ENCODE measurements at regions not wholly inside any gene's neighbourhood (a gene's known extent, or its start where the extent isn't known, plus 50 kb on each side); places are given as distances from the start of the nearest gene placed in this dataset.

DNA sequence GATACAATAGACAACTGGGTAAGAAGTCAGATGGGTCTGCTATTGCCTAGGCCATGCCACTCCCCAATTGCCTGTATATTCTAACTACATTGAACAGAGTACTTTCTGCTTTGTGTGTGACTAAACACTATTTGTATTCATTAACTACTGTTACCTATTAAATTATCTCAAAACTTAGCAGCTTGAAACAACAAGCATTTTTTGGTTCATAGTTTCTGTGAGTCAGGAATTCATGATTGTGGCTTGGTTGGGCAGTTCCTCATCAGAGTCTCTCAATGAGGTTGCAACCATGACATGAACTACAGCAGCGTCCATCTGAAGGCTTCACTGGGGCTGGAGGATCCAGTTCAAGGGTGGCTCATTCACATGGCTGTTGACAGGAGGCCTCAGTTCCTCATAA is 205.7 kb downstream of the EN1 start:
- TF ChIP-seq ZNF302 (CRISPR knock-in tag; IDR thresholded peaks at IDR 0.05), result no peak
- no peak for TF ChIP-seq POLR2A (IDR thresholded peaks at IDR 0.05; ENCODE audit: low read length)
- TF ChIP-seq, protein P1, sequence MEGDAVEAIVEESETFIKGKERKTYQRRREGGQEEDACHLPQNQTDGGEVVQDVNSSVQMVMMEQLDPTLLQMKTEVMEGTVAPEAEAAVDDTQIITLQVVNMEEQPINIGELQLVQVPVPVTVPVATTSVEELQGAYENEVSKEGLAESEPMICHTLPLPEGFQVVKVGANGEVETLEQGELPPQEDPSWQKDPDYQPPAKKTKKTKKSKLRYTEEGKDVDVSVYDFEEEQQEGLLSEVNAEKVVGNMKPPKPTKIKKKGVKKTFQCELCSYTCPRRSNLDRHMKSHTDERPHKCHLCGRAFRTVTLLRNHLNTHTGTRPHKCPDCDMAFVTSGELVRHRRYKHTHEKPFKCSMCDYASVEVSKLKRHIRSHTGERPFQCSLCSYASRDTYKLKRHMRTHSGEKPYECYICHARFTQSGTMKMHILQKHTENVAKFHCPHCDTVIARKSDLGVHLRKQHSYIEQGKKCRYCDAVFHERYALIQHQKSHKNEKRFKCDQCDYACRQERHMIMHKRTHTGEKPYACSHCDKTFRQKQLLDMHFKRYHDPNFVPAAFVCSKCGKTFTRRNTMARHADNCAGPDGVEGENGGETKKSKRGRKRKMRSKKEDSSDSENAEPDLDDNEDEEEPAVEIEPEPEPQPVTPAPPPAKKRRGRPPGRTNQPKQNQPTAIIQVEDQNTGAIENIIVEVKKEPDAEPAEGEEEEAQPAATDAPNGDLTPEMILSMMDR (IDR thresholded peaks at IDR 0.05), result no peak
- TF ChIP-seq, protein P2, sequence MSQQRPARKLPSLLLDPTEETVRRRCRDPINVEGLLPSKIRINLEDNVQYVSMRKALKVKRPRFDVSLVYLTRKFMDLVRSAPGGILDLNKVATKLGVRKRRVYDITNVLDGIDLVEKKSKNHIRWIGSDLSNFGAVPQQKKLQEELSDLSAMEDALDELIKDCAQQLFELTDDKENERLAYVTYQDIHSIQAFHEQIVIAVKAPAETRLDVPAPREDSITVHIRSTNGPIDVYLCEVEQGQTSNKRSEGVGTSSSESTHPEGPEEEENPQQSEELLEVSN (IDR thresholded peaks at IDR 0.05; ENCODE audit: borderline replicate concordance, low read depth), result no peak
